Suprapubic skin (tissue), 4 donors: ENCODE measurements at regions not wholly inside any gene's neighbourhood (a gene's known extent, or its start where the extent isn't known, plus 50 kb on each side); places are given as distances from the start of the nearest gene placed in this dataset.
"Not testable (repeated sequence)": the region's sequence is repeated elsewhere in the genome, so short reads cannot be mapped to it uniquely, and the experiment has no call there.

ENCODE experiments used
- EP300 ChIP-seq: sonication (generic); formaldehyde crosslinking; IDR thresholded peaks from one replicate; pipeline ENCODE4 v1.6.1; 2017; ENCODE audit warnings: antibody characterized with exemption
- POLR2A ChIP-seq, 2 donors: fragments of 450-650 bp; IDR thresholded peaks; one replicate each; pipeline ENCODE4 v1.6.1; 2017; ENCODE audit warnings: antibody characterized with exemption in 2 of 2, mild to moderate bottlenecking in 2 of 2, moderate library complexity in 2 of 2
- POLR2AphosphoS5 ChIP-seq, 3 donors: sonication (generic); formaldehyde crosslinking; IDR thresholded peaks; one replicate each; pipeline ENCODE4 v1.6.1; 2017; ENCODE audit warnings: antibody characterized with exemption in 3 of 3
- TF ChIP-seq, protein P1 (sequence below), 2 donors: fragments of 200-600 bp in 1 of 2; fragments of 450-650 bp in 1 of 2; sonication (generic) in 1 of 2; IDR thresholded peaks; one replicate each; pipeline ENCODE4 v1.5.1; 2016 to 2019; ENCODE audit warnings: antibody characterized with exemption in 2 of 2, mild to moderate bottlenecking in 1 of 2, moderate library complexity in 1 of 2

GRCh38 chr21:9765538-9765937, 755.8 kb upstream of the TPTE start:
- TF ChIP-seq POLR2A (IDR thresholded peaks at IDR 0.05); POLR2AphosphoS5 (IDR thresholded peaks at IDR 0.05); EP300: not testable (repeated sequence)
- TF ChIP-seq, protein P1, sequence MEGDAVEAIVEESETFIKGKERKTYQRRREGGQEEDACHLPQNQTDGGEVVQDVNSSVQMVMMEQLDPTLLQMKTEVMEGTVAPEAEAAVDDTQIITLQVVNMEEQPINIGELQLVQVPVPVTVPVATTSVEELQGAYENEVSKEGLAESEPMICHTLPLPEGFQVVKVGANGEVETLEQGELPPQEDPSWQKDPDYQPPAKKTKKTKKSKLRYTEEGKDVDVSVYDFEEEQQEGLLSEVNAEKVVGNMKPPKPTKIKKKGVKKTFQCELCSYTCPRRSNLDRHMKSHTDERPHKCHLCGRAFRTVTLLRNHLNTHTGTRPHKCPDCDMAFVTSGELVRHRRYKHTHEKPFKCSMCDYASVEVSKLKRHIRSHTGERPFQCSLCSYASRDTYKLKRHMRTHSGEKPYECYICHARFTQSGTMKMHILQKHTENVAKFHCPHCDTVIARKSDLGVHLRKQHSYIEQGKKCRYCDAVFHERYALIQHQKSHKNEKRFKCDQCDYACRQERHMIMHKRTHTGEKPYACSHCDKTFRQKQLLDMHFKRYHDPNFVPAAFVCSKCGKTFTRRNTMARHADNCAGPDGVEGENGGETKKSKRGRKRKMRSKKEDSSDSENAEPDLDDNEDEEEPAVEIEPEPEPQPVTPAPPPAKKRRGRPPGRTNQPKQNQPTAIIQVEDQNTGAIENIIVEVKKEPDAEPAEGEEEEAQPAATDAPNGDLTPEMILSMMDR (IDR thresholded peaks at IDR 0.05): not testable (repeated sequence)
